DOHH2 (cell line): ENCODE measurements at regions not wholly inside any gene's neighbourhood (a gene's known extent, or its start where the extent isn't known, plus 50 kb on each side); places are given as distances from the start of the nearest gene placed in this dataset.

Experiments used
- H3F3A ChIP-seq: fragments of 200-600 bp; sonication (generic), shearing (Covaris generic); 2 replicates; pipeline ENCODE4 v1.6.0; 2016; ENCODE audit warnings: antibody characterized with exemption, mild to moderate bottlenecking; ENCODE audit not compliant: control insufficient read depth, insufficient read depth
- H3K27ac ChIP-seq: fragments of 200-600 bp; sonication (generic); 2 replicates; pipeline ENCODE4 v1.5.1; 2014; ENCODE audit warnings: low read depth, mild to moderate bottlenecking, low read length, moderate library complexity
- H3K27me3 ChIP-seq: fragments of 200-600 bp; sonication (generic); 2 replicates; pipeline ENCODE4 v1.6.1; 2014; ENCODE audit warnings: mild to moderate bottlenecking, low read length, mixed read lengths; ENCODE audit not compliant: control insufficient read depth
- H3K36me3 ChIP-seq: fragments of 200-600 bp; sonication (generic); 2 replicates; pipeline ENCODE4 v1.6.1; 2014; ENCODE audit warnings: mild to moderate bottlenecking, low read length, moderate library complexity, mixed read lengths; ENCODE audit not compliant: control insufficient read depth
- H3K4me1 ChIP-seq: fragments of 200-600 bp; sonication (generic); 2 replicates; pipeline ENCODE4 v1.6.1; 2014; ENCODE audit warnings: mild to moderate bottlenecking, low read length, mixed read lengths; ENCODE audit not compliant: control insufficient read depth
- H3K4me2 ChIP-seq: fragments of 200-600 bp; sonication (generic); 2 replicates; pipeline ENCODE4 v1.6.0; 2014; ENCODE audit warnings: mild to moderate bottlenecking, low read length, moderate library complexity
- H3K4me3 ChIP-seq: fragments of 200-600 bp; sonication (generic); 2 replicates; pipeline ENCODE4 v1.5.1; 2014; ENCODE audit warnings: mild to moderate bottlenecking, low read length, mixed read lengths
- H3K79me2 ChIP-seq: fragments of 200-600 bp; sonication (generic); 2 replicates; pipeline ENCODE4 v1.6.1; 2014; ENCODE audit warnings: mild to moderate bottlenecking, low read length, mixed read lengths; ENCODE audit not compliant: control insufficient read depth
- H3K9me2 ChIP-seq: fragments of 200-600 bp; sonication (generic); replicated peaks from 2 replicates; pipeline ENCODE4 v1.6.1; 2014; ENCODE audit warnings: mild to moderate bottlenecking, low read length, mixed read lengths; ENCODE audit not compliant: control insufficient read depth
- H3K9me3 ChIP-seq: fragments of 200-600 bp; sonication (generic); 2 replicates; pipeline ENCODE4 v1.6.1; 2014; ENCODE audit warnings: antibody characterized with exemption, low read length, mixed read lengths; ENCODE audit not compliant: control insufficient read depth, insufficient read depth
- H4K20me1 ChIP-seq: fragments of 200-600 bp; sonication (generic); 2 replicates; pipeline ENCODE4 v1.6.0; 2014; ENCODE audit warnings: low read depth, mild to moderate bottlenecking, antibody characterized with exemption, low read length, moderate library complexity; ENCODE audit not compliant: control insufficient read depth, insufficient read depth
- EZH2phosphoT487 ChIP-seq: fragments of 200-600 bp; sonication (generic); IDR thresholded peaks from 2 replicates; pipeline ENCODE4 v1.6.1; 2017; ENCODE audit warnings: borderline replicate concordance, mild to moderate bottlenecking, antibody characterized with exemption, low read length, moderate library complexity, mixed read lengths
- TF ChIP-seq, protein P1 (sequence below): fragments of 200-600 bp; sonication (generic); IDR thresholded peaks from one replicate; pipeline ENCODE4 v1.5.1; 2014; ENCODE audit warnings: antibody characterized with exemption, mild to moderate bottlenecking, low read depth, low read length; ENCODE audit not compliant: poor library complexity, severe bottlenecking

DNA sequence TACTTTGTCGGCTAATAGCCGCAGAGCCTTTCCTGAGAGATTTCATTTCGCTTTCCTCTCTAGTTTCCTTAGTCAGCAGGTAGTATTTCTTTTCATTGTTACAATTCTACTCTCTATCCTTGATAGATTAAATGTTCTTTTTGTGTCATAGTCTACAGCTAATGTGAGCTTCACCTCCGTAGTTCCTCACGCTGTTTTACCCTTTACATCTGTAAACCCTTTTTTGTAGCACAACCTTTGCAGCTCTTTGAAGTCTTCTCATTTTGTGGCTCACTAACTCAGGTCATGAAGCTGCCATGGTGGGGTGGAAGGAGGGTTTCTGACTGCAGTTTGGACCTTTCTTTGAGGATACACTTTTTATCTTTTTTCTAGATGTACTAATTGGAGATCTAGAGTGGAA lies 1008.8 kb upstream of the PABPC4L start:
- no peaks in the 10 kb centered on the region for H3K9me2 ChIP-seq
- H3K27ac ChIP-seq, result no peak overlapping the region
- no peaks in the 10 kb centered on the region for H3K9me3 ChIP-seq
- no peak overlapping the region for H3K4me3 ChIP-seq
- no peak overlapping the region for H3K4me2 ChIP-seq
- H3F3A ChIP-seq, result no peaks in the 10 kb centered on the region
- H3K27me3 ChIP-seq, result no peaks in the 10 kb centered on the region
- TF ChIP-seq, protein P1, sequence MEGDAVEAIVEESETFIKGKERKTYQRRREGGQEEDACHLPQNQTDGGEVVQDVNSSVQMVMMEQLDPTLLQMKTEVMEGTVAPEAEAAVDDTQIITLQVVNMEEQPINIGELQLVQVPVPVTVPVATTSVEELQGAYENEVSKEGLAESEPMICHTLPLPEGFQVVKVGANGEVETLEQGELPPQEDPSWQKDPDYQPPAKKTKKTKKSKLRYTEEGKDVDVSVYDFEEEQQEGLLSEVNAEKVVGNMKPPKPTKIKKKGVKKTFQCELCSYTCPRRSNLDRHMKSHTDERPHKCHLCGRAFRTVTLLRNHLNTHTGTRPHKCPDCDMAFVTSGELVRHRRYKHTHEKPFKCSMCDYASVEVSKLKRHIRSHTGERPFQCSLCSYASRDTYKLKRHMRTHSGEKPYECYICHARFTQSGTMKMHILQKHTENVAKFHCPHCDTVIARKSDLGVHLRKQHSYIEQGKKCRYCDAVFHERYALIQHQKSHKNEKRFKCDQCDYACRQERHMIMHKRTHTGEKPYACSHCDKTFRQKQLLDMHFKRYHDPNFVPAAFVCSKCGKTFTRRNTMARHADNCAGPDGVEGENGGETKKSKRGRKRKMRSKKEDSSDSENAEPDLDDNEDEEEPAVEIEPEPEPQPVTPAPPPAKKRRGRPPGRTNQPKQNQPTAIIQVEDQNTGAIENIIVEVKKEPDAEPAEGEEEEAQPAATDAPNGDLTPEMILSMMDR, result no peak
- no peak for TF ChIP-seq EZH2phosphoT487
- H4K20me1 ChIP-seq, result no peaks in the 10 kb centered on the region
- no peaks in the 10 kb centered on the region for H3K4me1 ChIP-seq
- no peaks in the 10 kb centered on the region for H3K36me3 ChIP-seq
- no peaks in the 10 kb centered on the region for H3K79me2 ChIP-seq

DNA sequence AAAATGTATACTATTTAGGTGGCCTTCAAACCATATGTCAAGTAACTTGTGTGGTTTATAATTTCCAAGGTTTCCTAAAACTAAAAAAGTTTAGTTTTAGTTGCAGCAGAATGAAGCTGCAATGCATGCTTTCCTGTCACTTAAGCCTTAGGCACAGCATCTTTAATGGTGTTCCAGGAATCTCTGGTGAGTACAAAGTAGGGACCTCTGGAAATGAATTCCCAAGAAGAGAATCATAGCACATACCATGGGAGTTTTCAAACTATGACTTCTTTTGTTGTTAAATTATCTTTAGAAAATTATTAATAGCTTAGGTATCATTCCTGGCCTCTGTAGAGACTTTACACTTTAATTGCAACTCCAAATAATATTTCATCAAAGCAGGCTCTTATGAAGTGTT lies 1005.9 kb upstream of the PABPC4L start:
- TF ChIP-seq EZH2phosphoT487, result no peak
- TF ChIP-seq, protein P1, result no peak
- no peak overlapping the region for H3K4me2 ChIP-seq
- H3K36me3 ChIP-seq, result no peaks in the 10 kb centered on the region
- no peaks in the 10 kb centered on the region for H3K9me2 ChIP-seq
- H3F3A ChIP-seq, result no peaks in the 10 kb centered on the region
- H4K20me1 ChIP-seq, result no peaks in the 10 kb centered on the region
- H3K27me3 ChIP-seq, result no peaks in the 10 kb centered on the region
- H3K4me1 ChIP-seq, result no peaks in the 10 kb centered on the region
- no peak overlapping the region for H3K27ac ChIP-seq
- H3K4me3 ChIP-seq, result no peak overlapping the region
- H3K79me2 ChIP-seq, result no peaks in the 10 kb centered on the region
- H3K9me3 ChIP-seq, result no peaks in the 10 kb centered on the region

- Histone ChIP-seq H3K36me3 (no peaks in the 10 kb centered on the region), H3K9me3 (no peaks in the 10 kb centered on the region), H3K4me1 (no peaks in the 10 kb centered on the region), H3K4me2 (no peak overlapping the region), H3K4me3 (no peak overlapping the region), H3K9me2 (no peaks in the 10 kb centered on the region), H3F3A (no peaks in the 10 kb centered on the region), H3K79me2 (no peaks in the 10 kb centered on the region), H4K20me1 (no peaks in the 10 kb centered on the region), H3K27ac (no peak overlapping the region), H3K27me3 (no peaks in the 10 kb centered on the region)
- TF ChIP-seq, protein P1, result no peak
- no peak for TF ChIP-seq EZH2phosphoT487
Observed at GRCh38 chr4:135204311-135204710, 1002.7 kb upstream of the PABPC4L start.

DNA sequence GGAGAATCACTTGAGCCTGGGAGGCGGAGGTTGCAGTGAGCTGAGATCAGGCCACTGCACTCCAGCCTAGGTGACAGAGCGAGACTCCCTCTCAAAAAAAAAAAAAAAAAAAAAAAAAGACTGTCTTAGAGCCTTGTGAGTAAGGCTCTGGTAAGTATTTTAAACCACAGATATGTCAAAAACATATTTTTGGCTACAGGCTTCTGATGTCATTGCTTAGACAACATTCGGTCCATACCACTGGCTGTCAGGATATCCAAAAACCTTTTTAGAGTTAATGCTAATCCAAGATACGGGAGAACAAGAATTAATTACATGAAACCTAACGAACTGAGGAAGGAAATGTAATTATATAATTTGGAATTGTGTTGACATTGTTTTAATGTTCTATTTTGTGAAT lies 999.5 kb upstream of the PABPC4L start:
- H3K4me2 ChIP-seq, result no peak overlapping the region
- no peaks in the 10 kb centered on the region for H3K27me3 ChIP-seq
- no peaks in the 10 kb centered on the region for H3K36me3 ChIP-seq
- no peaks in the 10 kb centered on the region for H3F3A ChIP-seq
- no peak for TF ChIP-seq EZH2phosphoT487
- TF ChIP-seq, protein P1, result no peak
- H3K9me2 ChIP-seq, result no peaks in the 10 kb centered on the region
- no peaks in the 10 kb centered on the region for H3K79me2 ChIP-seq
- no peak overlapping the region for H3K27ac ChIP-seq
- no peaks in the 10 kb centered on the region for H3K4me1 ChIP-seq
- no peaks in the 10 kb centered on the region for H4K20me1 ChIP-seq
- no peaks in the 10 kb centered on the region for H3K9me3 ChIP-seq
- H3K4me3 ChIP-seq, result no peak overlapping the region
